OCI-LY7 (cell line): ENCODE measurements at regions not wholly inside any gene's neighbourhood (a gene's known extent, or its start where the extent isn't known, plus 50 kb on each side); places are given as distances from the start of the nearest gene placed in this dataset.

ENCODE experiments used
- BruUV-seq: library from RNA; stranded (reverse); fragments of 400-500 nt; replicated peaks from 2 replicates; lab custom pipeline; 2021; lab: Mats Ljungman, UMichigan
- CTCF ChIA-PET: fragments of 300-600 bp; sonication (Branson Sonifier 250); formaldehyde crosslinking; loops from one replicate; lab custom pipeline; 2022; ENCODE audit warnings: antibody characterized with exemption; ENCODE audit not compliant: unreplicated experiment; lab: Charles Lee
- POLR2A ChIA-PET: fragments of 300-600 bp; sonication (Branson Sonifier 250); formaldehyde crosslinking; loops from one replicate; lab custom pipeline; 2022; ENCODE audit warnings: antibody characterized with exemption; lab: Charles Lee
- DNase-seq: peaks from one replicate; pipeline ENCODE4 v3.0.0-alpha.2; 2015; ENCODE audit warnings: low spot score
- H2AFZ ChIP-seq: fragments of 200-600 bp; sonication (generic), shearing (Covaris generic); 2 replicates; pipeline ENCODE4 v1.6.1; 2014; ENCODE audit warnings: mild to moderate bottlenecking, antibody characterized with exemption, low read length, moderate library complexity
- H3K27ac ChIP-seq: fragments of 200-600 bp; sonication (generic); 2 replicates; pipeline ENCODE4 v1.5.1; 2014; ENCODE audit warnings: mixed run types, low read depth, mild to moderate bottlenecking, moderate library complexity, low read length, inconsistent platforms; ENCODE audit not compliant: poor library complexity, severe bottlenecking
- H3K36me3 ChIP-seq: fragments of 200-600 bp; sonication (generic); 2 replicates; pipeline ENCODE4 v1.6.1; 2014; ENCODE audit warnings: mild to moderate bottlenecking, antibody characterized with exemption, low read length, moderate library complexity, mixed read lengths; ENCODE audit not compliant: insufficient read depth
- H3K4me1 ChIP-seq: fragments of 200-600 bp; sonication (generic); 2 replicates; pipeline ENCODE4 v1.5.1; 2014; ENCODE audit warnings: mild to moderate bottlenecking, low read length; ENCODE audit not compliant: insufficient read depth, poor library complexity, severe bottlenecking
- H3K4me2 ChIP-seq: fragments of 200-600 bp; sonication (generic); 2 replicates; pipeline ENCODE4 v1.6.1; 2014; ENCODE audit warnings: mild to moderate bottlenecking, low read length
- H3K4me3 ChIP-seq: fragments of 200-600 bp; sonication (generic); 2 replicates; pipeline ENCODE4 v1.5.1; 2014; ENCODE audit warnings: mild to moderate bottlenecking, low read depth, low read length; ENCODE audit not compliant: poor library complexity, severe bottlenecking
- H3K79me2 ChIP-seq: fragments of 200-600 bp; sonication (generic); 2 replicates; pipeline ENCODE4 v1.6.1; 2016; ENCODE audit warnings: low read depth, mild to moderate bottlenecking, low read length, moderate library complexity, mixed read lengths; ENCODE audit not compliant: insufficient read depth
- H3K9me2 ChIP-seq: fragments of 200-600 bp; sonication (generic); 2 replicates; pipeline ENCODE4 v1.6.1; 2016; ENCODE audit warnings: mild to moderate bottlenecking, low read length, mixed read lengths; ENCODE audit not compliant: insufficient read depth
- H3K9me3 ChIP-seq: fragments of 200-600 bp; sonication (generic); 2 replicates; pipeline ENCODE4 v1.6.1; 2014; ENCODE audit warnings: mild to moderate bottlenecking, mixed run types, low read length, mixed read lengths
- H4K20me1 ChIP-seq: fragments of 200-600 bp; sonication (generic); 2 replicates; pipeline ENCODE4 v1.6.1; 2014; ENCODE audit warnings: mild to moderate bottlenecking, antibody characterized with exemption, low read length, moderate library complexity, mixed read lengths; ENCODE audit not compliant: insufficient read depth
- EZH2phosphoT487 ChIP-seq: fragments of 200-600 bp; sonication (generic); IDR thresholded peaks from 2 replicates; pipeline ENCODE4 v1.6.1; 2018; ENCODE audit warnings: low read depth, borderline replicate concordance, mild to moderate bottlenecking, mixed run types, antibody characterized with exemption, low read length, moderate library complexity, mixed read lengths
- intact Hi-C: fragments of 100-400 bp; cut with micrococcal nuclease; formaldehyde crosslinking; loops from one replicate; pipeline ENCODE4 v1.10.0; 2022; ENCODE audit not compliant: unreplicated experiment
- TF ChIP-seq, protein P1 (sequence below): fragments of 200-600 bp; sonication (generic); conservative IDR thresholded peaks from 2 replicates; pipeline ENCODE4 v1.5.1; 2014; ENCODE audit warnings: mild to moderate bottlenecking, antibody characterized with exemption, low read length, moderate library complexity, mixed read lengths

- no peak for DNase-seq
- Histone ChIP-seq H3K79me2 (no peaks in the 10 kb centered on the region), H2AFZ (no peak overlapping the region), H3K4me2 (no peak overlapping the region), H3K4me1 (no peaks in the 10 kb centered on the region), H4K20me1 (no peaks in the 10 kb centered on the region), H3K36me3 (no peaks in the 10 kb centered on the region), H3K27ac (no peak overlapping the region), H3K9me2 (no peaks in the 10 kb centered on the region), H3K9me3 (no peaks in the 10 kb centered on the region), H3K4me3 (no peak overlapping the region)
- TF ChIP-seq EZH2phosphoT487 = no peak
- TF ChIP-seq, protein P1, sequence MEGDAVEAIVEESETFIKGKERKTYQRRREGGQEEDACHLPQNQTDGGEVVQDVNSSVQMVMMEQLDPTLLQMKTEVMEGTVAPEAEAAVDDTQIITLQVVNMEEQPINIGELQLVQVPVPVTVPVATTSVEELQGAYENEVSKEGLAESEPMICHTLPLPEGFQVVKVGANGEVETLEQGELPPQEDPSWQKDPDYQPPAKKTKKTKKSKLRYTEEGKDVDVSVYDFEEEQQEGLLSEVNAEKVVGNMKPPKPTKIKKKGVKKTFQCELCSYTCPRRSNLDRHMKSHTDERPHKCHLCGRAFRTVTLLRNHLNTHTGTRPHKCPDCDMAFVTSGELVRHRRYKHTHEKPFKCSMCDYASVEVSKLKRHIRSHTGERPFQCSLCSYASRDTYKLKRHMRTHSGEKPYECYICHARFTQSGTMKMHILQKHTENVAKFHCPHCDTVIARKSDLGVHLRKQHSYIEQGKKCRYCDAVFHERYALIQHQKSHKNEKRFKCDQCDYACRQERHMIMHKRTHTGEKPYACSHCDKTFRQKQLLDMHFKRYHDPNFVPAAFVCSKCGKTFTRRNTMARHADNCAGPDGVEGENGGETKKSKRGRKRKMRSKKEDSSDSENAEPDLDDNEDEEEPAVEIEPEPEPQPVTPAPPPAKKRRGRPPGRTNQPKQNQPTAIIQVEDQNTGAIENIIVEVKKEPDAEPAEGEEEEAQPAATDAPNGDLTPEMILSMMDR = no peak
- ChIA-PET POLR2A (interaction anchor here (0.5 to 0.9 kb wide), 2 partner anchors 13 to 68 kb away, joined by 3 read pairs; no protein-coding TSS in a partner anchor), CTCF (no interaction called here)
- intact Hi-C loops = loop anchor here (10.0 kb wide), 1 partner anchor 373 kb away; no protein-coding TSS in a partner anchor
- BruUV-seq = no TSS peak
These were observed 116.3 kb upstream of the FN1 start for GRCh38 chr2:215552144-215552580.

- no TSS peak for BruUV-seq
- intact Hi-C loops = loop anchor here (10.0 kb wide), 1 partner anchor 374 kb away; no protein-coding TSS in a partner anchor
These were observed 114.5 kb upstream of the FN1 start for GRCh38 chr2:215550331-215550730.

DNA sequence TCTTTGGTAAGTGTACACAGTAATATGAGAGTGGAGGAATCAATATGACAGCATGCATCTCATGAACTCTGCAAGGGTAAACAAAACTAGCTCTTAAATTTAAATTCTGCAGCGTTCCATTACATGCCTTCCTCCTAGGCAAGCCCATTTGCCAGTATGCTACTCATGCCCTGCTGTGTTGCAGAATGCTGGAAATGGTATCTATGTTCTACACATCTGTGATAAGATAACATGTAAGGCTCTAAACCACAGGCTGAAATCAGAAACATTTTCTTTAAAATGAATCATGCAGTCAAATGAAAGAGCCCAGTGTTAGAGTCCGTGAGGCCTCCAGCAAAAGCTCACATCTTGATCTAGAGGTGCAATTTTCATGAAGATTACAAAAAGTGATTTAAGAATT, 112.8 kb upstream of the FN1 start:
- Histone ChIP-seq H3K4me1 (no peaks in the 10 kb centered on the region), H3K9me2 (no peaks in the 10 kb centered on the region), H3K4me2 (no peak overlapping the region), H2AFZ (no peak overlapping the region), H3K27ac (no peak overlapping the region), H3K9me3 (no peaks in the 10 kb centered on the region), H3K36me3 (no peaks in the 10 kb centered on the region), H3K79me2 (no peaks in the 10 kb centered on the region), H3K4me3 (no peak overlapping the region), H4K20me1 (no peaks in the 10 kb centered on the region)
- no peak for TF ChIP-seq EZH2phosphoT487
- TF ChIP-seq, protein P1 = no peak
- BruUV-seq = no TSS peak
- ChIA-PET POLR2A (no interaction called here), CTCF (no interaction called here)
- intact Hi-C loops = no loop called here
- no peak for DNase-seq

More at GRCh38 chr2:215550331-215550730, 114.5 kb upstream of the FN1 start:
- Histone ChIP-seq H3K36me3 (no peaks in the 10 kb centered on the region), H3K4me2 (no peak overlapping the region), H3K4me1 (no peaks in the 10 kb centered on the region), H3K79me2 (no peaks in the 10 kb centered on the region), H3K27ac (no peak overlapping the region), H2AFZ (no peak overlapping the region), H3K9me3 (no peaks in the 10 kb centered on the region), H4K20me1 (no peaks in the 10 kb centered on the region), H3K4me3 (no peak overlapping the region), H3K9me2 (no peaks in the 10 kb centered on the region)
- no peak for DNase-seq
- POLR2A ChIA-PET = no interaction called here
- TF ChIP-seq EZH2phosphoT487 = no peak
- TF ChIP-seq, protein P1 = no peak
- CTCF ChIA-PET = no interaction called here
